Iris pigment epithelial cell (primary cell): ENCODE measurements at regions not wholly inside any gene's neighbourhood (a gene's known extent, or its start where the extent isn't known, plus 50 kb on each side); places are given as distances from the start of the nearest gene placed in this dataset.
A peak's percentile ranks its signal among the peaks of the same experiment; 100 is the strongest.
"Not testable (repeated sequence)": the region's sequence is repeated elsewhere in the genome, so short reads cannot be mapped to it uniquely, and the experiment has no call there.

ENCODE experiments used
- DNase-seq: peaks from one replicate; pipeline ENCODE4 v3.0.0-alpha.2; 2011; ENCODE audit warnings: low read depth

- DNase-seq: peak; percentile 99
Measured at GRCh38 chr2:38146907-38147307, 71.0 kb upstream of the CYP1B1 start.

DNA sequence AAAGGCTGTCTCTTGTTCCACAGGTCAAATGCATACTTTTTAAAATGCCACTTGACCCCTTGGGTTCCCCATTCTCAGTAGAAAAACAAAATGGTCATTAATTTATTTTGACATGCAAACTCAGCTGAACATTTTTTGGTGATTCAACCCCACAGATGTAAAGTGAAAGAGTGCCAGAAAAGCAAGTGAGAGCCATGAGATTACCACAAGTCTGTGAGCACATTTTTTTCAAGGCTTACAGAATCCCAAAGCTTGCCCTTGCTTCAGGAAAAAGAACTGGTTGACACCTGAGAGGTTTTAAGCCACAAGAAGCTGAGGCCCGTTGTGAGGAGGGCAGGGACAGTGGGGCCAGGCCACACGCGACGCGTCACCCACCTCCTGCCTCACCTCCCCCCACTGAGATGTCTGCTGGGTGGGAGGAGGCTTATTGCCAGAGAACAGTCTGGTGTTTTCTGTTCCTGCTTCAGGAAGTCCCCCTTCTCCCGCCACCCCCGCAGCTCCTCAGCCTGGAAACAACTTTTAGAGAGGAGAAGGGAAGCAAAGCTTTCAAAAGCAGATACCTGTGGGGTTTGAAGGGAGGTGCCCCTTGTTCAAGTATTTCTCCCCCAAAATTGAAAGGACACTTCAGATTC lies 70.4 kb upstream of the CYP1B1 start:
- peak; percentile 96 for DNase-seq

GRCh38 chr2:38145236-38145635 lies 69.3 kb upstream of the CYP1B1 start:
- DNase-seq: peak; percentile 53

DNA sequence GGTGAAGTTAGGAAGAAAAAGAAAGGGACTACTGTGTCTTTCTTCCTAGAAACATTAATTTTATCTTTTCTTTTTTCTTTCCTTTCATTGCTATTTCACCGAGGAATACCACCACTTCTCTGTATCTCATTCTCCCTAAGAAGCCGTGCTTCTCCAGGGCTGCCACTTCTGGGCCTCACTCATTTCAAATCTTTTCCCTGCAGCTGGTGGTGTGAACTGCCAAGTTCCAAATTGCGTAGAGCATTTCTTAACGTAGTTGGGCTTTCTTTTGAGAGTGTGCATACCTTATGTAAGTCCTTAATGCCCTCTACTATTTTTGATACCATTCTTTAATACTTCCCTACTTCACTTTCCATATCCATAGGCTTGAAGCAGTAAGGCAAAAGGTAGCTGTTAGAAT lies 66.7 kb upstream of the CYP1B1 start:
- no peak for DNase-seq

GRCh38 chr2:38141501-38141900 lies 65.5 kb upstream of the CYP1B1 start:
- no peak for DNase-seq

DNA sequence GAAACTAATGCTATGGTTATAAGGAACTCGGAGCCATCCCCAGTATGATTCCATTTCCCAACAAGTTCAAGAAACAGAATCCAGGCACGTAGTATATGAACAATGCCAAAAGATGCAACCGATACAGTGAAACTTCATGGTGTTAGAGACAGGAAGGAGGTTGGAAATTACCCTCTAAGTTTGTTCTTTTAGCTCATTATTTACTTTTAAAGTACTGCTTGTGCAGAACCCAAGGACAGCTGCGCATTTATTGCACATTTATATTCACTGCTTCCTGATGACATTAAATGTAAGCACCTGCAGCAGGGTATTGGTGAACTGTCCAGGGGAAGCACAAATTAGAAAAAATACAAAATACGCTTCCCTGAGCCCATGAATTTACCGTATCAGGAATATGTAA lies 63.0 kb upstream of the CYP1B1 start:
- no peak for DNase-seq

- no peak for DNase-seq
Measured at GRCh38 chr2:38138419-38138818, 62.5 kb upstream of the CYP1B1 start.

GRCh38 chr2:38137958-38138357 lies 62.0 kb upstream of the CYP1B1 start:
- DNase-seq: not testable (repeated sequence)

DNA sequence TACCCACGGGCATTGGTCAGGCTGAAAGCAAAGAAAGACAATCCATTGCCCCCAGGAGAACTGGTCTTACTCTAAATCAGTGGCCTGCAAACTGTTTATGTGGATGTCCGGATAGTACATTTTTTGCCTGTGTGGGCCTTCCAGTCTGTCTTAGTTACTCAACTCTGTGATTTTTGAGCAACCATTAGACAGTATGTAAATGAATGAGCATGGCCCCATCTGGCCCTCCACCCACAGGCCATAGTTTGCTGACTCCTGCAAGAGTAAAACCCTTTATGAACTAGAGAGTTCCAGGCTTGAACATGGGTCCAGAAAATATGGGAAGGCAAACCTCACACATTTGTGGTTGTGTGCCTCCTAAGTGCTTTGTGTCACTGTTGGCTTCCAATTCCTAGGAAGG lies 55.7 kb upstream of the CYP1B1 start:
- DNase-seq: no peak

GRCh38 chr2:38130876-38131275 lies 54.9 kb upstream of the CYP1B1 start:
- no peak for DNase-seq

- DNase-seq: peak; percentile 39
Measured at GRCh38 chr2:38129987-38130386, 54.0 kb upstream of the CYP1B1 start.

GRCh38 chr2:38129481-38129880 lies 53.5 kb upstream of the CYP1B1 start:
- DNase-seq: no peak

- DNase-seq: peak; percentile 35
Measured at GRCh38 chr2:38128653-38129052, 52.7 kb upstream of the CYP1B1 start.

- no peak for DNase-seq
Measured at GRCh38 chr2:38127277-38127676, 51.3 kb upstream of the CYP1B1 start.

DNA sequence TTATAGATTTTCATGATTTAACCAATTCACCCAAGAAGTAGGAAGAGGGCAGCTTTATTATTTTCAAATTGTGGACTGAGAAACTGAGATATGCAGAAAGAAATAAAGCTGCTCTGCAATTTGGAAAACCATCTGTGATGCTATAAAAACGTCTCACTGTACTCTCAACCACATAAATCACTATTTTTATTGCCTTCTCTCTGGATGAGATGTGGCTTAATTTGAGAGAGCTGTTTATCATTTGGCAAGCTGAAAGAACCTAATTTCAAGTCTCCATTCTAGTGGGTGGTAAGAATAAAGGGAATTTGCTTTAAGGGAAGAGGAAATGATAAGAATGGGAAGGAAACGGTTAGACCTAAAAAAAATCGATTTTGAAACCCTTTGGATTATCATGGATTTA lies 49.9 kb upstream of the CYP1B1 start:
- DNase-seq: no peak
